Suprapubic skin (tissue), 4 donors: ENCODE measurements at regions not wholly inside any gene's neighbourhood (a gene's known extent, or its start where the extent isn't known, plus 50 kb on each side); places are given as distances from the start of the nearest gene placed in this dataset.

Source experiments
- DNase-seq, 2 donors: peaks; one replicate each; pipeline ENCODE4 v3.0.0-alpha.2; 2019; ENCODE audit warnings: low spot score in 2 of 2
- H3K27ac ChIP-seq: fragments of 200-600 bp; sonication (generic); one replicate; pipeline ENCODE4 v1.5.1; 2019
- H3K27me3 ChIP-seq: fragments of 200-600 bp; sonication (generic); one replicate; pipeline ENCODE4 v1.5.1; 2019
- H3K36me3 ChIP-seq: fragments of 200-600 bp; sonication (generic); one replicate; pipeline ENCODE4 v1.5.1; 2019
- H3K4me1 ChIP-seq: fragments of 200-600 bp; sonication (generic); one replicate; pipeline ENCODE4 v1.5.1; 2019
- H3K4me3 ChIP-seq: fragments of 200-600 bp; sonication (generic); one replicate; pipeline ENCODE4 v1.5.1; 2019; ENCODE audit warnings: mild to moderate bottlenecking
- H3K9me3 ChIP-seq: fragments of 200-600 bp; sonication (generic); one replicate; pipeline ENCODE4 v1.5.1; 2019
- EP300 ChIP-seq: sonication (generic); formaldehyde crosslinking; IDR thresholded peaks from one replicate; pipeline ENCODE4 v1.6.1; 2017; ENCODE audit warnings: antibody characterized with exemption
- POLR2A ChIP-seq, 2 donors: fragments of 450-650 bp; IDR thresholded peaks; one replicate each; pipeline ENCODE4 v1.6.1; 2017; ENCODE audit warnings: antibody characterized with exemption in 2 of 2, mild to moderate bottlenecking in 2 of 2, moderate library complexity in 2 of 2
- POLR2AphosphoS5 ChIP-seq, 3 donors: sonication (generic); formaldehyde crosslinking; IDR thresholded peaks; one replicate each; pipeline ENCODE4 v1.6.1; 2017; ENCODE audit warnings: antibody characterized with exemption in 3 of 3
- WGBS: methylation state at CpG from one replicate; pipeline ENCODE4 v1.1.5; 2018; 5-methylcytosine and 5-hydroxymethylcytosine counted together
- TF ChIP-seq, protein P1 (sequence below), 2 donors: fragments of 200-600 bp in 1 of 2; fragments of 450-650 bp in 1 of 2; sonication (generic) in 1 of 2; IDR thresholded peaks; one replicate each; pipeline ENCODE4 v1.5.1; 2016 to 2019; ENCODE audit warnings: antibody characterized with exemption in 2 of 2, mild to moderate bottlenecking in 1 of 2, moderate library complexity in 1 of 2

DNA sequence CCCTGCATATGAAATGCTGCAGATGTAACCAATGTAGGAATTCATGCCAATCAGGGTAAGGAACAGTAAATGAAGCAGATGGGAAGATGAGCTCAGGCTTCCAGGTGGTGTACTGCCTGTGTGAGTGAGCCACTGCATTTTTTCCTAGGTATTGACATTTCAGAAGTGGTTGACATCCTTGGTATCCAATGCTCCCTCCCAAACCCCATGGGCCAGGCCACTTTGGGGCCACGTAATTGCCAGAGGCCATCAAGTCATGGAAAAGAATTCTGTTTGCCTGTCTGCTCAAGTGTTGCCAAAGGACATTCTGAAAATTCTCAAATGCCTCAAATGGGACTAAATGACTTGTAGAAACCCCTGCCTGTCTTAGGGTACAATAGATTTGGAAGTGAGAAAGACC lies 384.6 kb downstream of the GATA3 start:
- peaks cover 14% of the 10 kb centered on the region for H3K4me1 ChIP-seq
- no peak overlapping the region for H3K27ac ChIP-seq
- H3K27me3 ChIP-seq, result no peaks in the 10 kb centered on the region
- no peak for DNase-seq
- TF ChIP-seq POLR2AphosphoS5 (IDR thresholded peaks at IDR 0.05) (no peak), POLR2A (IDR thresholded peaks at IDR 0.05) (no peak), EP300 (no peak)
- TF ChIP-seq, protein P1, sequence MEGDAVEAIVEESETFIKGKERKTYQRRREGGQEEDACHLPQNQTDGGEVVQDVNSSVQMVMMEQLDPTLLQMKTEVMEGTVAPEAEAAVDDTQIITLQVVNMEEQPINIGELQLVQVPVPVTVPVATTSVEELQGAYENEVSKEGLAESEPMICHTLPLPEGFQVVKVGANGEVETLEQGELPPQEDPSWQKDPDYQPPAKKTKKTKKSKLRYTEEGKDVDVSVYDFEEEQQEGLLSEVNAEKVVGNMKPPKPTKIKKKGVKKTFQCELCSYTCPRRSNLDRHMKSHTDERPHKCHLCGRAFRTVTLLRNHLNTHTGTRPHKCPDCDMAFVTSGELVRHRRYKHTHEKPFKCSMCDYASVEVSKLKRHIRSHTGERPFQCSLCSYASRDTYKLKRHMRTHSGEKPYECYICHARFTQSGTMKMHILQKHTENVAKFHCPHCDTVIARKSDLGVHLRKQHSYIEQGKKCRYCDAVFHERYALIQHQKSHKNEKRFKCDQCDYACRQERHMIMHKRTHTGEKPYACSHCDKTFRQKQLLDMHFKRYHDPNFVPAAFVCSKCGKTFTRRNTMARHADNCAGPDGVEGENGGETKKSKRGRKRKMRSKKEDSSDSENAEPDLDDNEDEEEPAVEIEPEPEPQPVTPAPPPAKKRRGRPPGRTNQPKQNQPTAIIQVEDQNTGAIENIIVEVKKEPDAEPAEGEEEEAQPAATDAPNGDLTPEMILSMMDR (IDR thresholded peaks at IDR 0.05), result no peak
- H3K9me3 ChIP-seq, result no peaks in the 10 kb centered on the region
- H3K36me3 ChIP-seq, result no peaks in the 10 kb centered on the region
- H3K4me3 ChIP-seq, result no peak overlapping the region
- 73% methylated on average over 1 of the region's 1 CpG for WGBS

DNA sequence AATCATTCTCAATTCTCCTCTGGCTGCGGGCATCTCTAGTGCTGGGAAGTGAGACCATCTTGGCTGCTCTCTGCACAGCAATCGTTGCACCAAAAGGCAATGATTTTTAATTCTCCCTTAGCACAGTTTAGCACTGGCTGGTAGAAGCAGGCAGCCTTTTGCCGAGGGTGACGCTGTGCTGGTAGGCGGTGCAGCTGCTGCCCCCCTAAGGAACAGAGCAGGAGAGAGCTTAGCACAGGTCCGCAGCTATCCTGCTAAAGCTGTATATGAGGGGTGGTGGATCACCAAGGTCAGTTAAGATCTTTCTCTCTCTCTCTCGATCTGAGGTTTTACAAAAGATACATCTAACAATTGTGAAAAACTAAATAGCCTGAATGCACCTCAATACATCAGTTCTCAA lies 390.1 kb downstream of the GATA3 start:
- Histone ChIP-seq H3K4me3 (no peak overlapping the region), H3K36me3 (no peaks in the 10 kb centered on the region), H3K27ac (no peak overlapping the region), H3K27me3 (no peaks in the 10 kb centered on the region), H3K4me1 (no peaks in the 10 kb centered on the region), H3K9me3 (no peaks in the 10 kb centered on the region)
- DNase-seq, result no peak
- 47% methylated on average over 7 of the region's 7 CpGs for WGBS
- TF ChIP-seq EP300, result no peak
- no peak for TF ChIP-seq POLR2A (IDR thresholded peaks at IDR 0.05)
- TF ChIP-seq POLR2AphosphoS5 (IDR thresholded peaks at IDR 0.05), result no peak
- TF ChIP-seq, protein P1 (IDR thresholded peaks at IDR 0.05), result no peak

DNA sequence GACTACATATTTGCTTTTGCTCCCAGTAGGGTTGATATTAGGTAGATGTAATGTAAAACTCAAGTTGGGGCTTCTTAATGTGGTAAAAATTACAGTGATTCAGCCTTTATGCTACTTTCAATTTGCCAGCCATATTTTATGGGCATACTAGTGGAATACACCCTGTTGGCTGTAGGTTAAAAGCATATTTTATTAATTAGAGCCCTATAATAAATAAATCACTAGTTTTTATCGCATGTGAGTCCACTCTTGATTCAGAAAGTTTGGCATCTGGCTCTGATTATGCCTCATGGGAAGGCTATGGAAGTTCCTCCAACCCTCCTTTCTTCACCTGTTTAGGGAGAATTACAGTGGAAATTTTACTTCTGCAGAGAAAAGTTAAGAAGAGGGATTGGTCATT lies 390.9 kb downstream of the GATA3 start:
- no peaks in the 10 kb centered on the region for H3K36me3 ChIP-seq
- H3K27ac ChIP-seq, result no peak overlapping the region
- WGBS, result 20% methylated on average over 1 of the region's 1 CpG
- no peaks in the 10 kb centered on the region for H3K9me3 ChIP-seq
- H3K4me3 ChIP-seq, result no peak overlapping the region
- TF ChIP-seq EP300 (no peak), POLR2AphosphoS5 (IDR thresholded peaks at IDR 0.05) (no peak), POLR2A (IDR thresholded peaks at IDR 0.05) (no peak)
- TF ChIP-seq, protein P1 (IDR thresholded peaks at IDR 0.05), result no peak
- no peaks in the 10 kb centered on the region for H3K27me3 ChIP-seq
- DNase-seq, result no peak
- H3K4me1 ChIP-seq, result no peaks in the 10 kb centered on the region

DNA sequence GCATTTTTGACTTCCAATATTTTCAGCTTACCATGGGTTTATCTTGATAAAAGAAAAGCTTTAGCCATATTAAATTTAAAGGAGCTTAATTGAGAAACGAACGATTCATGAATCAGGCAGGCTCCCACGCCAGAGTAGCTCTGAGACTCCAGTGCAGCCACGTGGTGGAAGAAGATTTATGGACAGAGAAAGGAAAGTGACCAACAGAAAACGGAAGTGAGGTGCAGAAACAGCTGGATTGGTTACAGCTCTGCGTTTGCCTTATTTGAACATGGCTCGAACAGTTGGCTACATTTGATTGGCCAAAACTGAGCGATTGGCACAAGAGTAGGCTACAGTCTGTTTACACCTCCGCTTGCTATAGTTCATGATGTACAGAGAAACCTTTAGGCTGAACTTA lies 395.4 kb downstream of the GATA3 start:
- TF ChIP-seq, protein P1 (IDR thresholded peaks at IDR 0.05), result no peak
- TF ChIP-seq EP300 (no peak), POLR2A (IDR thresholded peaks at IDR 0.05) (no peak), POLR2AphosphoS5 (IDR thresholded peaks at IDR 0.05) (no peak)
- Histone ChIP-seq H3K4me3 (no peak overlapping the region), H3K27ac (no peak overlapping the region), H3K27me3 (no peaks in the 10 kb centered on the region), H3K4me1 (peaks cover 10% of the 10 kb centered on the region), H3K9me3 (no peaks in the 10 kb centered on the region), H3K36me3 (no peaks in the 10 kb centered on the region)
- WGBS, result 73% methylated on average over 9 of the region's 9 CpGs
- no peak for DNase-seq

DNA sequence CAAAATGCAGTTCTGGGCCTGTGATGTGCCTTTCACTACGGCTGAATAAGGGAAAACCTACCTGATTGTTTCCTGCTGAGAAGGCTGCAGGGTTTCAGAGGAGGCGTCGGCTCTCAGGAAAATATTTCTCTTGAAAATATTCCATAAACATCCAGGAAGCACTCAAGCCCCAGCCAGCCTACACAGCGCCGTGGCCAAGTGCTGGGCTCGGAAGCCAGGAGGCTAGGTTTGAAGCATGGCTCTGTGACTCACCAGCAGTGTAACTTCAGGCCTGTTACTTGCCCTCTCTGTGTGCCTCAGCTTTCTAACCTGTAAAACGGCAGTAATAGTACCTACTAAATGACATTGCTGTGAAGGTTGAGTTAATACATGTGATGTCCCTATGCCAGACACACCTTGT lies 399.1 kb downstream of the GATA3 start:
- H3K36me3 ChIP-seq, result no peaks in the 10 kb centered on the region
- H3K9me3 ChIP-seq, result no peaks in the 10 kb centered on the region
- TF ChIP-seq, protein P1 (IDR thresholded peaks at IDR 0.05), result no peak
- TF ChIP-seq POLR2AphosphoS5 (IDR thresholded peaks at IDR 0.05) (no peak), POLR2A (IDR thresholded peaks at IDR 0.05) (no peak), EP300 (no peak)
- no peak overlapping the region for H3K4me3 ChIP-seq
- DNase-seq, result no peak
- peaks cover 15% of the 10 kb centered on the region for H3K4me1 ChIP-seq
- H3K27ac ChIP-seq, result peak overlapping the region; percentile 84
- 14% methylated on average over 7 of the region's 7 CpGs for WGBS
- H3K27me3 ChIP-seq, result no peaks in the 10 kb centered on the region
